ENCODE measurements at regions not wholly inside any gene's neighbourhood (a gene's known extent, or its start where the extent isn't known, plus 50 kb on each side); places are given as distances from the start of the nearest gene placed in this dataset.

DNA sequence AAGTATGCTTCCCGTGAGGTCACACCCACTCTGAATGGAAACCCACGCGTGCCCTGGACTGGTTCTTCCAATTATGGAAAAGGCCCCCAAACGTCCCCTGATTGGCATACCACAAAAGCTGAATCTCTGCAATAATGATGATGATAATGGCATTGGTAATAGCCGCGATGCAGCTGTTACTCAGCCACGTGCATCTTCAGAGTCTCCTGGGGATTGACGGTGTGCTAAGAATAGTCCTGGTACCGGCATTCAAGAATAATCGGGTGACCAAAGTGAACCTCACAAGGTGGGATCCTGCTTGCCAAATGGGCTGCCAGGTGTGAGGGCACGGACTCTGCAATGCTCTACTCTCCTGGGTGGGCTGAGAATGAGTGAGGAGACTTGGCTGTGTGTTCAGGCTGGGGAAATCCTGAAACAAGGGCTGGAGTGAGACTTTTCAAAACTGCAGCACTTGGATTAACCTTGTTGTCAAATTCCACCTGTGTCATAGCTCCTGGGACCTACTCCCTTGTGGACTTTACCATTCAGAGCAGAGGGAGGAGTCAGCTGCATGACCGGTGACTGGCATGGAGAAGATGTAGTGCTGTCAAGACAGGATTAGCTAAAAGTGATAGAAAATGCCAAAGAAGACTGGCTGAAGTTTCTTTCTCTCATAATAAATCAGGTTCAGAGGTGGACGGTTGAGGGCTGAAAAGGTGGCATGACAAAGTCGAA is 615.4 kb downstream of the MID1IP1 start:
- intact Hi-C loops (cut with DNase I; ENCODE audit: low total_unique reads) = no loop called here
- Histone ChIP-seq H3K36me3 (no peaks in the 10 kb centered on the region), H3K4me3 (no peak overlapping the region), H3K4me1 (no peaks in the 10 kb centered on the region), H3K27ac (no peak overlapping the region), H3K27me3 (no peaks in the 10 kb centered on the region), H3K9me3 (no peaks in the 10 kb centered on the region)
- TF ChIP-seq POLR2AphosphoS5 (IDR thresholded peaks at IDR 0.05) (no peak), EP300 (IDR thresholded peaks at IDR 0.05; ENCODE audit: low read depth) (no peak), POLR2A (IDR thresholded peaks at IDR 0.05) (no peak)
- TF ChIP-seq, protein P1, sequence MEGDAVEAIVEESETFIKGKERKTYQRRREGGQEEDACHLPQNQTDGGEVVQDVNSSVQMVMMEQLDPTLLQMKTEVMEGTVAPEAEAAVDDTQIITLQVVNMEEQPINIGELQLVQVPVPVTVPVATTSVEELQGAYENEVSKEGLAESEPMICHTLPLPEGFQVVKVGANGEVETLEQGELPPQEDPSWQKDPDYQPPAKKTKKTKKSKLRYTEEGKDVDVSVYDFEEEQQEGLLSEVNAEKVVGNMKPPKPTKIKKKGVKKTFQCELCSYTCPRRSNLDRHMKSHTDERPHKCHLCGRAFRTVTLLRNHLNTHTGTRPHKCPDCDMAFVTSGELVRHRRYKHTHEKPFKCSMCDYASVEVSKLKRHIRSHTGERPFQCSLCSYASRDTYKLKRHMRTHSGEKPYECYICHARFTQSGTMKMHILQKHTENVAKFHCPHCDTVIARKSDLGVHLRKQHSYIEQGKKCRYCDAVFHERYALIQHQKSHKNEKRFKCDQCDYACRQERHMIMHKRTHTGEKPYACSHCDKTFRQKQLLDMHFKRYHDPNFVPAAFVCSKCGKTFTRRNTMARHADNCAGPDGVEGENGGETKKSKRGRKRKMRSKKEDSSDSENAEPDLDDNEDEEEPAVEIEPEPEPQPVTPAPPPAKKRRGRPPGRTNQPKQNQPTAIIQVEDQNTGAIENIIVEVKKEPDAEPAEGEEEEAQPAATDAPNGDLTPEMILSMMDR (IDR thresholded peaks at IDR 0.05) = no peak
- no peak for DNase-seq
- in situ Hi-C loops (cut with MboI; ENCODE audit: low pct_ligation_motif_present in 1 of 4, low pct_unique_long_range_greater_than_20kb in 1 of 4, low sequenced_read_pairs in 3 of 4) = no loop called here
- WGBS, 2 donors (ENCODE audit: low coverage in 1 of 2) = 79 to 81% methylated on average over 3 to 14 of the region's 14 CpGs

DNA sequence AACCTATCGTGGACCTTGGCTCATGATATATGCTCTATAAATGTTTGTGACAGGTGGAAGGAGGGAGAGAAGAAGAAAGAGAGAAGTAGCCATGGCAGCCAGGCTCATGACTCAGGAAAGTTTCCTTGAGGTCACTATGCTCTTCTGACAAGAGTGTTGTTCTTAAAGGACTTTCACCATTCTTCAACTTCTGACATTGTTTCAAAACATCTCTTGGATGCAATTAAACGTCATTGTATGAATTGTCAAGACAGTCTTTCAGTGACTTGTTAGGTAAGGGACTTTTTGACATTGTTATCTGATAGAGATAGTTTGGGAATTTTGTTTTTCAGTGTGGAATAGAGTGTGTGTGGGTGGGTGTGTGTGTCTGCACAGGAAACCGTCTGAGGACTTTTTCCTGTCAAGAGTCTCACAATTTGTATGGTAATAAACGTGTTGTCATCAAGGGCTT is 617.0 kb downstream of the MID1IP1 start:
- Histone ChIP-seq H3K4me3 (no peak overlapping the region), H3K36me3 (no peaks in the 10 kb centered on the region), H3K4me1 (no peaks in the 10 kb centered on the region), H3K27me3 (no peaks in the 10 kb centered on the region), H3K27ac (no peak overlapping the region), H3K9me3 (no peaks in the 10 kb centered on the region)
- no peak for DNase-seq
- intact Hi-C loops (cut with DNase I; ENCODE audit: low total_unique reads) = no loop called here
- 45% methylated on average over 4 of the region's 4 CpGs; no CpG with 5 or more reads in 1 of the 2 donors for WGBS, 2 donors (ENCODE audit: low coverage in 1 of 2)
- TF ChIP-seq, protein P1 (IDR thresholded peaks at IDR 0.05) = no peak
- no peak for TF ChIP-seq EP300 (IDR thresholded peaks at IDR 0.05; ENCODE audit: low read depth)
- TF ChIP-seq POLR2AphosphoS5 (IDR thresholded peaks at IDR 0.05) = no peak
- TF ChIP-seq POLR2A (IDR thresholded peaks at IDR 0.05) = no peak
- in situ Hi-C loops (cut with MboI; ENCODE audit: low pct_ligation_motif_present in 1 of 4, low pct_unique_long_range_greater_than_20kb in 1 of 4, low sequenced_read_pairs in 3 of 4) = no loop called here

DNA sequence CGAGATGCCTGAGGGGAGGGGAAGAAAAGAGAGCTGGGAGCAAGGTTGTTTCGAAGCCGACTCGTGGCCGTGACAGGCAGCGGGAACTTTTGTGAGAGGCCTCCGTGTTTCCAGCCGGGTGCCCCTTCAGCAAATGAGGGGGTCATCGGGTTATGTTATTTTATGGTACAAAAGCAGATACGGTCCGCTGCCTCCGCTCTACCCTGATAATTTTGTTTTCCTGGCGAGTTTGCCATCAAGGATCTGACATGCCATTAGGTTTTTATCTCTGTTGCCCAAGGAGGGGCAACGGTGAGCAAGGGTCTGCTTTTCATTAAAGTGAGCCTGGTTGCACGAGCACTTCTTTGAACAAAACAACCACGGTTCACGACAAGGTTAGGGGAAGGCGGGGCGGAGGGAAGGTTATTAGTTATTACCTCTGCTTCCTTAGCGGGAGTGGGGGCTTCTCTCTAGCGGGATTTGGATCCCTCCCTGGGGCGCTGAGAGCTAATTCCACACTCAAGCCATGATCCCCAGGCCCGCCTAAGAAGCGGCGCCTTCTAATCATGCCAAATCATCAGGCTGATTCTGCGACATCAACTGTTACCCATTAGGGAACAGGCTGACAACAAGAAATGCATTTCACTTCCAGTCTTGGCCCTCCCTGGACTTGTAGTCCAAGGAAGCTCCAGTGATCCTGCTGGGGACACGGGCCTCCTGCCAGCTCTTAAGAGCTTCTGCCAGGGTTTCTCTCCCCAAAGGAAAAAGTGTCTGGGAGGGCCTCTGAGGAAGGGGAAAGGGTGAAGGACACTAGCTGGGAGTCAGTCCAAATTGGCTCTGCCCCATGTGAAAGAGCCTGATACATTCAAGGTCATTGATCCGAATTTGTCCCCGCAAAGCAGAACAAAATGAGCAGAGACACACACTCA is 617.7 kb downstream of the MID1IP1 start:
- no peak for DNase-seq
- Histone ChIP-seq H3K4me3 (no peak overlapping the region), H3K4me1 (no peaks in the 10 kb centered on the region), H3K27ac (no peak overlapping the region), H3K27me3 (no peaks in the 10 kb centered on the region), H3K9me3 (no peaks in the 10 kb centered on the region), H3K36me3 (no peaks in the 10 kb centered on the region)
- in situ Hi-C loops (cut with MboI; ENCODE audit: low pct_ligation_motif_present in 1 of 4, low pct_unique_long_range_greater_than_20kb in 1 of 4, low sequenced_read_pairs in 3 of 4) (no loop called here), intact Hi-C loops (cut with DNase I; ENCODE audit: low total_unique reads) (no loop called here)
- TF ChIP-seq POLR2AphosphoS5 (IDR thresholded peaks at IDR 0.05) = no peak
- whole genome bisulfite sequencing, 2 donors (ENCODE audit: low coverage in 1 of 2) = 70 to 80% methylated on average over 2 to 29 of the region's 29 CpGs

DNA sequence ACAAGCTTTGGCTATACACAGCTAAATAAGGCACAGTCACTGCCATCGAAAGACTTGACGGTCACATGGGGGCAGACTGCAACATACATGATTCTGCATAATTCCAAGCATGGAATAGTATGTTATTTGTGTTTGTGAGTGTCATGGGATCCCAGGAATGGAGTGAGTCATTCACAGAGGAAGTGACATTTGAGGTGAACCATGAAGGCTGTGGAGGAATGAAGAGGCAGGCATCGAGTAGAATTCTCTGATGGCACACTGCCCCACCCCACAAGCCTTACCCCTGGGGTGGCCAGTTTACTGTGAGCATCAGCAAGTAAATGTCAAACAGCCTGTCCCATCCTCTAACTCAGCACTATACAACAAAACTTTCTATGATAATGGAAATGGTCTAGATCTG is 619.7 kb downstream of the MID1IP1 start:
- no peak overlapping the region for H3K27ac ChIP-seq
- no peak overlapping the region for H3K4me3 ChIP-seq
- in situ Hi-C loops (cut with MboI; ENCODE audit: low pct_ligation_motif_present in 1 of 4, low pct_unique_long_range_greater_than_20kb in 1 of 4, low sequenced_read_pairs in 3 of 4) = no loop called here
- no peaks in the 10 kb centered on the region for H3K9me3 ChIP-seq
- intact Hi-C loops (cut with DNase I; ENCODE audit: low total_unique reads) = no loop called here
- no peaks in the 10 kb centered on the region for H3K4me1 ChIP-seq
- WGBS, 2 donors (ENCODE audit: low coverage in 1 of 2) = 80% methylated on average over 3 of the region's 3 CpGs; no CpG with 5 or more reads in 1 of the 2 donors
- DNase-seq = no peak
- TF ChIP-seq POLR2AphosphoS5 (IDR thresholded peaks at IDR 0.05) (no peak), POLR2A (IDR thresholded peaks at IDR 0.05) (no peak), EP300 (IDR thresholded peaks at IDR 0.05; ENCODE audit: low read depth) (no peak)
- TF ChIP-seq, protein P1 (IDR thresholded peaks at IDR 0.05) = no peak
- no peaks in the 10 kb centered on the region for H3K36me3 ChIP-seq
- H3K27me3 ChIP-seq = no peaks in the 10 kb centered on the region

All from transverse colon (tissue), 4 donors.